Islet of Langerhans (tissue), 1 donor: ENCODE measurements at regions not wholly inside any gene's neighbourhood (a gene's known extent, or its start where the extent isn't known, plus 50 kb on each side); places are given as distances from the start of the nearest gene placed in this dataset.

Experiments used
- FAIRE-seq: peaks from one replicate; lab custom pipeline; 2011; peaks lifted over from hg19 to GRCh38; lab: Jason Lieb, UNC

DNA sequence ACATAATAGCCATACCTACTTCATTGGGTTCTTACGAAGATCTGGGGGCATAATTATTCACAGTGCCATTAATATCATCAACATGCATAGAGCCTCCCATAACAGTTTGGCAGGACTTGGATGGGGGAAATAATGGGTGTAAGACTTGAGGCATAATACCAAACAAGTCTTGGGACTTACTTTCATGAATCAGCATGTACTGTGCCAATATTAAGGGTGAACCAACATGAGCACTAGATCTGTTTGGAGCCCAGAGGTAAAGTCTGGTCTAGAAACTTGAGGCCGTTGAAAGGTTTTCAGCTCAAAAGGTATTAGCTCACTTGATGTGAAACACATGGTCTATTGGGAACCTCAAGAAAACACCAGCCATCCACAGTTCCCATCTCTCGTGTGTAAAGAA is 56.7 kb upstream of the ZC3H11B start:
- no peak for FAIRE-seq

DNA sequence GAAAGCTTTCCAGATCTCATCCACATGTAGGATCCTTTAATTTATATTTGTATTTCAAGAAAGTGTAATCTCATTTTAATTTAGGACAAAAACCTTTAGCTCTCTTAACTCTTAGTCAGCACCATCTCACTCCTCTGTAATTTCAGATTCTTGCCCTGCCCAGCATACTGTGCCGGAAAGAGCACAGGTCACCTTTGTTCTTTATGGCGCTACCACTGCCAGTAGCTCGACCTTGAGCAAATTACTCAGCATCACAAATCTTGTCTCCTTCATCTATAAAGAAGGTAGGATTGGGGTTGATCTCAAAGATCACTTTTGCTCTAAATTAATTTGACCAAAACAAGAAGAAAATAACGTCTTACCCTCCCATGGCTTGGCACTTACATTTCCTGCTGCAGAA is 56.1 kb upstream of the ZC3H11B start:
- FAIRE-seq: no peak

- FAIRE-seq: no peak
Observed at GRCh38 chr1:219668446-219668845, 55.5 kb upstream of the ZC3H11B start.

- FAIRE-seq: no peak
Observed at GRCh38 chr1:219666242-219666641, 53.3 kb upstream of the ZC3H11B start.

DNA sequence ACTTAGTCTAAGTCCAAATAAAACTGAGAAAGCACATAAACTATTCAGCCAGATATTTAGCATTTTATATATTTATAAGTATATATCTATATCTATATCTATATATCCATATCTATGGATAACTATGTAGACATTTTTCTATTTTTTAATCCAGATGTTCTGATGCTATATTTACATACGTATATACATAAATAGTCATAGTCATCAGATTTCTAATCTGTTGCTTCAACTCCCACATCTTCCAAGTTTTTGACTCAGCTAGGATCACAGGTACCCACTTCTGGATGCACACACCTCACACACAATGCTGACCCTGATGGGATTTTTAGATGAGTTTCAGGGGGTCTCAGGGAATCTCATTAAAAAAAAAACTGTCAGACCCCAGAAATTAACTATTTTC is 52.2 kb upstream of the ZC3H11B start:
- no peak for FAIRE-seq

GRCh38 chr1:219664310-219665029 is 51.6 kb upstream of the ZC3H11B start:
- no peak for FAIRE-seq
